ENCODE measurements at regions not wholly inside any gene's neighbourhood (a gene's known extent, or its start where the extent isn't known, plus 50 kb on each side); places are given as distances from the start of the nearest gene placed in this dataset.

DNA sequence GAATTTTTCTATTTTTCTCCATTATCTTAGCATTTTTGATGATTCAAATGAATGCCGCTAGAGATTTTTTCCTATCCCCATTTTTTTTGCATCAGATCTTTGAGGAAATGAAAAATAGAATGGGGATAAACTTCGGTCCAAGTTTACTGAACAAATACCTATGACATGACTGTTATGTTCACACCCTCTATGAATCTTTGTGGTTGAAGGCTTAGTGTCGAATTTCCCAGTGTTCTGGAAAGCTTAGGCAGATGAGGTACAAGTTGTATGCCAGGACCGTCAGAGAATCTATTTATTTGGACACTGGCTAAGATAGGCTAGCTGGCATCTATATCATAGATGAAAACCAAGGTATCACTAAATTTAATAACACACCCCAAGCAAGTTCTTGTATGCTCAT lies 123.4 kb downstream of the SPCS3 start:
- peak; percentile 97 for DNase-seq (ENCODE audit: low read depth)

DNA sequence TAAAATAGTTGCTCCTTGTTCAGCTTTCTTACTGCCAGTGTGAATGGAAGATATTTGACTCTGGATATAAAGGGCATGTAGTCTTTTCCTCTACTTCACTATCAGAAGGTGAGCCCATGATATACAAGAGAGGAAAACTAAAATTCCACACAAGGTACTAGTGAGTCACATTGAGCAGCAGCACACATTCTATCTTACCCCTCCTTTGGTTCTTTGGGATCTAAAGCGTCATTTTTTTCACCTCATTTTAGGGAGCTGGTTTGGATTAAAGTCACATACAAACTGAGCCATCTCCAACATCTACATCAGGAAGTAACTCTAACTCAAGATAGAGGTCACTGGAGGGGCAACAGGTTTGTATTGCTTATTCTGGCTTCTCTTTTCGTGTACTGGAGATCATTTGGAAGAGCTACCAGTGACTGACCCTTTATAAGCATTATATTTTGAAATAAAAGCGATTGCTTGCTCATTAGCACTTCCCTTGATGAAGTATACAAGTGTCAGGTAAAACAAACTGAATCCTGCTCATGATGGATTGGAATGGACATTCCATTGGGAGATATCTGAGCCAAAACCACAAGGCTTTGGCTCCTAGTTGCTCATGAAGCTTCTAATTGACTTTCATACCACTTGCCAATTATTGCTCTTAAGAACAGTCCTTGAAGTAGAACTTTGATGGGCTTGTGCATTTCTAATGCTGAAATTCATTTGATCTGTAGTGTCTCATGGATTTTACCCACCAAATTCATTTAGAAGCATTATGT lies 124.1 kb downstream of the SPCS3 start:
- peak; percentile 34 for DNase-seq (ENCODE audit: low read depth)

DNA sequence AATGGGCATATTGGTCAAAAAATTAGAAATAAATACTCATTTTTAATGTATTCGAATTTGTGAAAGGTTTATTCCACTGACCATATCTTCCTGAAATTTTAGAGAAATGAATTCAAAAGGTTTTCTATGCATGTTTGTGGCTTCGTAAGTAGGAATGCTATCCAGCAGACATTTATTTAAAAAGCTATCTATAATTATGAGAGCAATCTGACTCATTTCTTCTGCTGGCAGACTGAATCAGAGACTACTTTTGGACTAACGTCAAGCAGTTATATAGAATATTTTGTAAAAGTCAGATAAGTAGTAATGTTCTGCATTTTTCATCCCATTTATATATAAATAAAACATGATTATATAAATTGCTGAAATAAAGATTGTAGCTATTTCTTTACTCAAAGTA lies 125.0 kb downstream of the SPCS3 start:
- peak; percentile 86 for DNase-seq (ENCODE audit: low read depth)

DNA sequence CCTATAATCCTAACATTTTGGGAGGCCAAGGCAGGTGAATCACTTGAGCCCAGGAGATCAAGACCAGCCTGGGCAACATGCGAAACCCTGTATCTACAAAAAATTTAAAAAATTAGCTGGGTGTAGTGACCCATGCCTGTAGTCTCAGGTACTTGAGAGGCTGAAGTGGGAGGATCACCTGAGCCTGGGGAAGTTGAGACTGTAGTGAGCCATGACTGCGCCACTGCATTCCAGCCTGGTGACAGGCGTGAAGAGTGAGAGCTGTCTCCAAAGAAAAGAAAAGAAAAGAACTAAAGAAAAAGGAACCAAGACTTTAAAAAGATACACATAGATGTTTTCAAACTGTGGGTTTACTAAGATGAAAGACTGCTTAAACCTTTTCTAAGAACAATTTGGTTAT lies 129.0 kb downstream of the SPCS3 start:
- DNase-seq (ENCODE audit: low read depth), result no peak

DNA sequence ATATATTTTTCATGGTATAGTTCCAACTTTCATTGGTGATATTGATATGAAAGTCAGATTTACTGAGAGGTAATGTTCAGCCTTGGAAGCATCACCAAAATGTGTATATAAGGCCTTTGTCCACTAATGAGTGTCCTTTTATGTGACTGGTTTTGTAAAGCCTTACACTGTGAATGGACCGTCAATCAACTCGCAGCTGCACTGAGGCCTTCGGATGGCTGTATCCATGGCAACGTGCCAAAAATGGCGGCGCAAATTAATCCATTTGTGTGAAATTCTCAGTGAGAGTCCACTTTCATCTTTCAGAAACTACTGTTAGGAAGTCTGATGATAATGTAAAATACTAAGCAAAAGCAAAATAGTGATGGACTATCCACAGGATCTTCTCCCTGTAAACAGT lies 131.7 kb downstream of the SPCS3 start:
- no peak for DNase-seq (ENCODE audit: low read depth)

DNA sequence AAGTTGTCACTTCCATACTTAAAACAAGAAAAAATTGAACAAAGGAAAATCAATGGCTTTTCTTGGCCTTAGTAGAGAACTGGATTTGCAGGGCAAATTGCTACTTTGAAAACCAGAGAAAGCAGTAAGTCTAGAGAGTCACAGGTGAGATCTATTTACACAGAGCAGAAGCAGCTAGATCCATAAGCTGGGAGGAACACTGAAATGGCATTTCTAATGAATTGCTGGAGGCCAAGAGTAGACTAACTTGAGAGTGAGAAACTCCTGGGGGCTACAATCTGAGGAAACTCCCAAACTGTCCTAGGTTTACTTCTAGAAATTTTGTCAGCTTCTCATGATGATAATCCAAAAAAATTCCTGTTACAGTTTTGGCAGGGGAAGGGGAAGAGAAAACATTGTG lies 133.3 kb downstream of the SPCS3 start:
- no peak for DNase-seq (ENCODE audit: low read depth)

DNA sequence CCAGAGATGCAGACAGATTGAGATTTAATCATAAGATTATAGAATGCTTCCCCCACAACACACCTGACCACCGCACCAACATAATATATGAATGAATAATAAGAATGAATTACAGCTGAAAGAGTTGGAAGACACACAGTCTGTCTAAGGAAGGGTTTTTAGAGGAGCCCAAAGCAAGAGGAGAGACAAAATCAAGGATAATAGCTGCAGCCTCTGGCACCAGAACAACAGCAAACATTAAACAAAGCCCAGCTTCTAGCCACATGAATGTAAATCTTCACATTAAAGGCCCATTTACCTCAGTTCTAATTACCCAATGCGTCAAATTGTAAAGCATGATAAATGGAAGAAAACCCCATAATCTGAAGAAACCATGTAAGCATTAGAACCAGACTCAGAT lies 133.9 kb downstream of the SPCS3 start:
- no peak for DNase-seq (ENCODE audit: low read depth)

DNA sequence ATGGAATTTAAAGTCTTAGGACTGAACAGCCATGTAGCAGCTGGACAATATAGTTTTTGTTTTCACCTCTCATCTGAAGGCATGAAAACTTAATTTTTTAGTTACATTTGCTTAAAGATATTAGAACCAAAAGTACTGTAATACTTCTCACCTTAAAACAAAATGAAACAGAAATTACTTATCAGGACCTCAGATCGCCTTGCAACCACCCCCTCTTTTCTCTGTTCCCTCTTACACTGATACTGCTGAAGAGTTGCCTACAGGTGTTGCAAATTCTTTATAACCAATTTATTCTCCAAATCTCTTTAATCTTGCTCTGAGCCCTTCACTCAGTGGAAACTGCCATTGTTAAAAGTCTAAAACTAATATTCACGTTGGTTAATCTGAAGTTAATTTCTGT lies 145.0 kb downstream of the SPCS3 start:
- no peak for DNase-seq (ENCODE audit: low read depth)

DNA sequence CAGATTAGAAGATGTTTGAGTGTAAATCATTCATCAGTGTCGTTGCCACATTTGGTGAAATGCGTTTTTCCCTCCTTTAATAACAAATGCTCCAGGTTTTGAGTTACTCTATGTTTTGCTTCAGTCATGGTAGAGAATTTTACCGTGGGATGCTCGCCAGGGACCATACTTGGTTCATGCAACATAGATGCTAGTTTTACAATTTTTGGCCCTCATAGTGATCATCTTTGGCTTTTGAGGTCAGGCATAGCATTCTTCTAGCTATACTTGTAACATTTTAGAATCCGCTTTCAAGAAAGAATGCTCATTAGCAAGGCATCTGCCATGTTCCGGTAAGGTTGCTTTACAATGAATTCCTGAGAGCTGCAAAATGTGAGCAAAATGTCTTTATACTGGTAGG lies 147.2 kb downstream of the SPCS3 start:
- no peak for DNase-seq (ENCODE audit: low read depth)

DNA sequence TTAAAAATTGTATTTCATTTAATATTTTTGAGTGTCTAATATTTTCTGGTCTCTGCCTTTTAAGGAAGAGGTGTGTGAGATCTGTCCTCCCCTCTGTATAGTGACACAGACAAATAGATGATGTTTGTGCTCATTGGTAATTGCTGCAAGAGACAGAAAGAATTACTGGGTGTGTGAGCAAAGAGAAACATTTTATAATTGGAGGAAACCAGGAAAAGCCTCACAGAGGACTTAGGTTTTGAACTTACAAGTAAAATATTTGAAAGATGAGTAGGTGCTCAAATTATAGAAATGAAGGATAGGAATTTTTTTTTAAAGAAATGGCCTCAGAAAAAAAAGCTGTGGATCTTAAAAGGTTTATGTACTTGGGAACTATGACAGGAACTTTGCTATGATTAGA lies 149.8 kb downstream of the SPCS3 start:
- no peak for DNase-seq (ENCODE audit: low read depth)

DNA sequence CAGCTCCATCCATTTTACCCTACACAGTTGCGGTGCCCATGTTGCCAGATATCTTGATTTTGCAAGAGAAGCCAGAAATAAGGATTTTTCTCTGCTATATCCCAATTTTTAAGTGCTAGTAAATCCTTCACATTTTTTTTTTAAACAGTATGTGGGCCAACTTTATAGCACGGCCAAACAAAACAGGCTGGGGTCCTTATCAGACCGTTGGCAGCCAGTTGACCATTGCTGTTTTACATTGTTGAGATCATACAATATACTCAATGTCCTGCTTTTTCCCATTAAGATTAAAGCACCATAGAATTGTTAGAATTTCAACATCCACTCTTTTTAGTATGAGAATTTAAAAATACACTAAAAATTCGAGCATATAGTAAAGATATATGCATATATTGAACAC lies 150.9 kb downstream of the SPCS3 start:
- DNase-seq (ENCODE audit: low read depth), result no peak

DNA sequence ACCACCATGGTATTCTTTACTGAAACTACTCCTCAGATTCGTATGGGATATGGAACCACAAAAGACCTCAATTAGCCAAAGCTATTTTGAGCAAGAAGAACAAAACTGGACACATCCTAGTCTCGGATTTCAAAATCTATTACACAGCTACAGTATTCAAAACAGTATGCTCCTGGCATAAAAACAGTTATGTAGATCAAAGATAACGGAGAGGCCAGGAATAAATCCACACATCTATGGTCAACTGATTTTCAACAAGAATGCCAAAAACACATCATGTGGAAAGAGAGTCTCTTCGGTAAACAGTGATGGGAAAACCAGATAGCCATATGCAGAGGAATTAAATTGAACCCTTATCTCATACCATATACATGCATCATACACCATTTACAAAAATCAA lies 155.3 kb downstream of the SPCS3 start:
- DNase-seq (ENCODE audit: low read depth), result peak; percentile 46

DNA sequence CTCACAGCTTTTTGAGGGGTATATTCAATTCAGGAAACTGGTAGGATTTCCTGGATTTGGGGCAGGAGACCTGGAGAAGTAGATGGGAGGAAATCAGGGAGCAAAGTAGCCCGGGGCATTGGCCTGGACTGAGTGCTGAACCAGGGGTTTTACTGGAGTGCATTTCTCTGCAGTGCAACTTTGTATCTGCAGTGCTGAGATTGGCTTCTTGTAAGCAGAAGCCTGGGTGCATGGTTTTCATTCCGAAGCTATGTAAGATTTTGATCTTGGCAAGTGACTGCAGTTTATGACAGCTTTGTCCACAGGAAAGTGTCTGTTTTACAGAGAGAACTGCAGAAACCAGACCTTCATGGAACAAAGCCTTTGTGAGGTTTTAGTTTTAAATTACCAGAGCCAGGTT lies 158.3 kb downstream of the SPCS3 start:
- peak; percentile 35 for DNase-seq (ENCODE audit: low read depth)

DNA sequence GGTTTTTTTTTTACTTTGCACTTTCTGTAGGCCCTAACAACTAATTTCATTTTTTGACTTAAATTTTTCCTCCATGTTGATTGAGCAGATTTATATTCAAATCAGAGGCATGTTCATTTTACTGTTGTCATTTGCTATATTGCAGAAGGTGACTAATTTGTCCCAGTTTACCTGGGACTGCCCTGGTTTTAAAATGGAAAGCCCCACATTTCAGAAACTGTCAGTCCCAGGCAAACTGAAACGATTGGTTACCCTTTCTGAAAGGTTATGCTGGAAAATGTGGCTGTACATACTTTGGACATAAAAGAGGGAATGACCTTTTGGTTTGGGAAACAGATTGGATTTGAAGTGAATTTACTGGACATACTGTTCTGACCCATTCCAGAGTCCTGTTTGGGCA lies 160.0 kb downstream of the SPCS3 start:
- no peak for DNase-seq (ENCODE audit: low read depth)

DNA sequence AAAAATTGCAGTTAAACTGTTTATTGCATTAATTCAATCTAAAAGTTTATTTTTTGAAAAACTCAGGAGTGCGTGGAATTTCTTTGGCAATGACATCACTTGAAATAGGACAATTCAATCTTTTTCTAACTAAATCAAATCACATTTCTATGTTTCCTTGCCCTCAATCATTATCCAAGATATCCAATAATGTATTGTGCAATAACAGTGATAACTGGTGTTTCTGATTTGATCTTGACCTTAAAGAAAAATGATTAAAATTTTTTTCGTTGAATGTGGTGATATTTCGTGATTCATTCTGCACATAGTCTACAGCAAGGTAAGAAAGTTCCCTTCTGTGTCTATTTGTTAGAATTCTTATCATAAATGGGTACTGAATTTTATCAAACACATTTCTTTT lies 163.2 kb downstream of the SPCS3 start:
- DNase-seq (ENCODE audit: low read depth), result no peak

DNA sequence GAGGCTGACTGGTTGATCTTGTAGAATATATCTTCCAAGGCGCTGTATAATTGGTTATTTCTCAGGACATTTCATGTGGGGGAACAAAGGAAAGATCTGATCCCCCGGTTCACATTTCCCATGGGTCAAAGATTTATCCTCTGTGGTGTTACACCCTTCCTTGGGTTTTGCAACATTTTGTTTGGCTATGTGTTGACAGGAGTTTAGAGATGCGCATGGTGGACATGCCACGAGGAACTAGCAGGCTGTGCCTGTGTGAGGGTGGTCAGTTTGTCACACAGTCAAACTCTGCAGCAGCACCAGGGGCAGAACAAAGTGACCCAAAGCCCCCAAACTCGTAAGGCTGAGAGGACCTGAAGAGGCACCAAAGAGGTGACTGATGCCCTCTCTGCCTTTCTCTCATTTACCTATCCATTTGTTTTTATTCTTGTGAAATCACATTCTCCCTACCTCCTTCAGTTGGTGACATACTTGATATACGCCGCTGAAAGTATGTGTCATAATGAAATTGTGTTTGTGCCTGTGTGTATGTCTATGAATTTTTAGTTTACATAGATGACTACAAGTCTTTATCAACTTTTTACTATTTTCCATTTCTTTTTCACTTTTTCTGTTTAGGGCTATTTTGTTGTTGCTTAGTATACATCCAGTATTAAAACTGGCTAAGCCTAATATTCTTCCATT lies 164.7 kb downstream of the SPCS3 start:
- DNase-seq (ENCODE audit: low read depth), result no peak

DNA sequence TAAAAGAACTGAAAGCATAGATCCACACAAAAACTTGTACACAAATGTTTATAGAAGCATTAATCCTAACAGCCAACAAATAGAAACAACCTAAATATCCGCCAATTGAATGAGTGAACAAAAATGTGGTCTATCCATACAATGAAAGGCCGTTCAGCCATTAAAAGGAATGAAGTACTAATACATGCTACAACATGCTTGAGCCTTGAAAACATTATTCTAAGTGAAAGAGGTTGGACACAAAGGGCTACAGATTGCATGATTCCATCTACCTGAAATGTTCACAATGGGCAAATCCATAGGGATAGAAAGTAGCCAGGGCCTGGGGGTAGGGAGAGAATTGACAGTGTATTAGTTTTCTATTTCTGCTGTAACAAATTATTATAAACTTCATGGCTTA lies 169.2 kb downstream of the SPCS3 start:
- no peak for DNase-seq (ENCODE audit: low read depth)

DNA sequence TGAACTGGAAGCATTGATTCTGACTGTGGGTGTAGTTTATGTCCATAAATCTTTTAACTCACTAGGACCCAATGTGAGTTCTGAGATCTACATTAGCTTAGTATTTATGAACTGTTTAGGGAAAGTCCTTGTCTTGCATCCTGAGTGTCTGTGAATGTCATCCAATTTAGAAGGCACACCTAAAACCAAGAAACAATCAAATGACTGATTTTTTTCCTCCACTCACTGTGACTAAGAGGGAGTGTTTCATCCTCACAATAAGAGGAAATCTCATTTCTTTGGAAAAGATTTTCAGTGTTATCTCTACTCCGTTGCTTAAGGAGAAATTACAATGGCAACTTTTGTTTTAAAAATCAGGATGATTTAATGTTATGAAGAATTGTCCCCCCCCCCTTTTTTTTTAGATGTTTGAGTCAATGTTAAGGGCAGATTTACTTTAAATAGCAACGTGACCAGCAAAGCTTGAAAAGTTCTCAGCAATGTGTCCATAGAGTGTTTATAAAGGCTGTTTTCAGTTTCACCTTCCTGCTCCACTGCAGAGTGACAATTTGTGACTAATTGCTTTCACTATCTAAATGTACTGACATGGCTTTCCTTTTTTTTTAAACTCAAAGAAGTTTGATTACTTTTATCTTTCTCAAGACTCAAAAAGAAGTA lies 173.0 kb downstream of the SPCS3 start:
- DNase-seq (ENCODE audit: low read depth), result peak; percentile 22

DNA sequence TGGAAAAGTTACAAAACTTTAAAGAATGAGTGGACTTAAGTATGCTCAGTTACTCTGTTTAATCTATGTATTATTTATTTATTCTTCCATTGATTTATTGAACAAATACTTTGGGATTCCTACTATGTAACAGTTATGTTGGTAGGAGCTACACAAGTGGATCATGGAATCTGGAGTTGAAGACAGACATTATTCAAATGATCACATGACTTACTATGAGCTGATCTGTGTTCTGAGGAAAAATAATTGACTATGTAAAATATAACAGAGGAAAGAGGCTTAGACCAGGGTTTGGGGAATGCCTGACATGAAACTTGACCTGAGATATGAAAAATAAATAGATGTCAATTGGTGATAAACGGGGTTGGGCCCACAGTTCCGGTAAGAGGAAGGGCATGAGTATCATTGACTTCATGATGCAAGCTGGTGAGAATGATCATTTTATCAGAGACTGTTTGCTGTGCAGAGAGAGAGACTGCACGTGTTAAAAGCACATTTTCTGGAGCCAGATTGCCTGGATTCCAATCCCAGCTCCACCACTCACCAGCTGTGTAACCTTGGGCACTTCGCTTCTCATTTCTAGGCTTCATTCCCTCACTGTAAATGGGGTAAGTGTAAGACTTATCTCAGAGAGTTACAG lies 179.0 kb downstream of the SPCS3 start:
- DNase-seq (ENCODE audit: low read depth), result peak; percentile 57

DNA sequence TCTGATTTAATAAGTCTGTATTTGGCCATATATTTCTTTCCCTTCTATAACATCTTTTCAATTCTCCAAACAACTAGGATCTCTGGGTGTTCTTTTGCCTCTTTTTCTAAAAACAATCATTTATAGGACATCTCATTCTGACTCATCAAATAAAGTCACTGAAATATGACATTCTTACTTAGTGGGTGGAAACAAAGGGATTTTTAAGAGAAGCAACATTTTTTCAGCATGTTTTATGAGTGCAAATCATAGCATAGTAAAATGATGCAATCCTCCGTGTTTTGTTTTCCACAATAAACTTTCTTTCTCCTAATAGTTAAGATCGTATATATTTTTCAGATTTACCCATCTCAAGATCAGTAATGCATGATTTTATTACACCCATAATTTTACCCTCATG lies 179.8 kb downstream of the SPCS3 start:
- DNase-seq (ENCODE audit: low read depth), result peak; percentile 69

DNA sequence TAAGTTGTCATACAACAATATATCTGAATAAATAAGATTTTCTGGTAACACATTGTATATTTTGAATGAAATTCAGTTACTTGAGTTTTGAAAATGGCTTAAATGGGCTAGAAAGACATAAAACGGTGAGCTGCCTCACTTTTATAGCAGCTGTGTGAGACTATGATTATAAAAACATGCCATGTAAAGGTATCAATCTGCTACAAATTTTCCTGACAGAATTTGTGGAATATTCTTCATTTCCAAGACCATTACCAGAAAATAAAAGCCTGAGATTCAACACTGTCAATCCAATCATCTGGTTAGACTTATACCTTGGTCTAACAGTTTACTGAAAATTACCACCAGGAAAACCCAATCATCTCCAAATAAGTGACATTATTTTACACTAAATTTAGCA lies 181.1 kb downstream of the SPCS3 start:
- DNase-seq (ENCODE audit: low read depth), result no peak

DNA sequence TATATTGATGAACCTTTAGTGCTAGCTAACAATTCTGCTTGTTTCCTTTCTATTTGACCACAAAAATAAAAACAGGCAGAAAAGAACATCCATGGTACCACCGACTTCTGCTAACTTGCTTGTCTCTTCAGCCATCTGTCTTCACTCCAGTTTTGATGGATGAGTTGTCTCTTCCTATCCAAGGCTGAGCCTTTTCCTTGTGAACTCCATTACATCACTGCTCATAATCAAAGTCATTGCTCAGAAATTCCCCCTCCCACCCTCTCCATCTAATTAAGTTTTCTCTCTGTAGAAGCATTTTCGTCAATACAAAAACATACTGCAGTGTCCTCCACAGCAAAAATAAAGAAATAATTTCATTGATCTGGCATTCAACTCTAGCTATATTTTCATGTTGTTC lies 184.4 kb downstream of the SPCS3 start:
- no peak for DNase-seq (ENCODE audit: low read depth)

Measured in iris pigment epithelial cell (primary cell).